ENCODE measurements at regions not wholly inside any gene's neighbourhood (a gene's known extent, or its start where the extent isn't known, plus 50 kb on each side); places are given as distances from the start of the nearest gene placed in this dataset.

GRCh38 chr6:12653486-12653885, 63.1 kb upstream of the PHACTR1 start:
- Histone ChIP-seq H3K4me2 (ENCODE audit: low read length) (no peak overlapping the region), H3K27ac (ENCODE audit: low read length) (no peak overlapping the region), H3K4me3 (ENCODE audit: low read length) (no peak overlapping the region), H3K79me2 (ENCODE audit: low read length) (no peaks in the 10 kb centered on the region), H3K9ac (ENCODE audit: low read length) (no peak overlapping the region), H2AFZ (ENCODE audit: low read depth, low read length) (no peak overlapping the region), H3K4me1 (ENCODE audit: low read length) (no peaks in the 10 kb centered on the region), H4K20me1 (ENCODE audit: insufficient read depth, low read length) (no peaks in the 10 kb centered on the region), H3K27me3 (ENCODE audit: low read depth, low read length) (no peaks in the 10 kb centered on the region; the same call in 1 of the 2 replicates), H3K9me3 (ENCODE audit: insufficient read depth, low read length) (no peaks in the 10 kb centered on the region), H3K36me3 (replicated peaks; ENCODE audit: low read depth, low read length) (no peaks in the 10 kb centered on the region)
- TF ChIP-seq CTCF (IDR thresholded peaks at IDR 0.05; ENCODE audit: low read depth, low read length), result no peak
- no peak for TF ChIP-seq EZH2phosphoT487 (IDR thresholded peaks at IDR 0.05; ENCODE audit: low read depth)

GRCh38 chr6:12654107-12654506, 62.5 kb upstream of the PHACTR1 start:
- no peaks in the 10 kb centered on the region; the same call in 1 of the 2 replicates for H3K27me3 ChIP-seq (ENCODE audit: low read depth, low read length)
- no peaks in the 10 kb centered on the region for H3K36me3 ChIP-seq (replicated peaks; ENCODE audit: low read depth, low read length)
- no peak overlapping the region for H2AFZ ChIP-seq (ENCODE audit: low read depth, low read length)
- H3K4me3 ChIP-seq (ENCODE audit: low read length), result no peak overlapping the region
- H3K9me3 ChIP-seq (ENCODE audit: insufficient read depth, low read length), result no peaks in the 10 kb centered on the region
- H3K9ac ChIP-seq (ENCODE audit: low read length), result no peak overlapping the region
- TF ChIP-seq CTCF (IDR thresholded peaks at IDR 0.05; ENCODE audit: low read depth, low read length) (no peak), EZH2phosphoT487 (IDR thresholded peaks at IDR 0.05; ENCODE audit: low read depth) (no peak)
- no peaks in the 10 kb centered on the region for H3K79me2 ChIP-seq (ENCODE audit: low read length)
- no peak overlapping the region for H3K4me2 ChIP-seq (ENCODE audit: low read length)
- H3K4me1 ChIP-seq (ENCODE audit: low read length), result no peaks in the 10 kb centered on the region
- no peak overlapping the region for H3K27ac ChIP-seq (ENCODE audit: low read length)
- H4K20me1 ChIP-seq (ENCODE audit: insufficient read depth, low read length), result no peaks in the 10 kb centered on the region

GRCh38 chr6:12654514-12654913, 62.1 kb upstream of the PHACTR1 start:
- Histone ChIP-seq H2AFZ (ENCODE audit: low read depth, low read length) (no peak overlapping the region), H3K27me3 (ENCODE audit: low read depth, low read length) (no peaks in the 10 kb centered on the region; the same call in 1 of the 2 replicates), H3K4me3 (ENCODE audit: low read length) (no peak overlapping the region)

GRCh38 chr6:12656906-12657305, 59.7 kb upstream of the PHACTR1 start:
- no peaks in the 10 kb centered on the region for H3K79me2 ChIP-seq (ENCODE audit: low read length)
- H2AFZ ChIP-seq (ENCODE audit: low read depth, low read length), result no peak overlapping the region
- H3K4me2 ChIP-seq (ENCODE audit: low read length), result no peak overlapping the region
- TF ChIP-seq CTCF (IDR thresholded peaks at IDR 0.05; ENCODE audit: low read depth, low read length) (no peak), EZH2phosphoT487 (IDR thresholded peaks at IDR 0.05; ENCODE audit: low read depth) (no peak)
- no peaks in the 10 kb centered on the region for H3K9me3 ChIP-seq (ENCODE audit: insufficient read depth, low read length)
- H3K4me1 ChIP-seq (ENCODE audit: low read length), result no peaks in the 10 kb centered on the region
- no peak overlapping the region for H3K27ac ChIP-seq (ENCODE audit: low read length)
- H3K36me3 ChIP-seq (replicated peaks; ENCODE audit: low read depth, low read length), result no peaks in the 10 kb centered on the region
- H3K9ac ChIP-seq (ENCODE audit: low read length), result no peak overlapping the region
- no peak overlapping the region for H3K4me3 ChIP-seq (ENCODE audit: low read length)
- no peaks in the 10 kb centered on the region for H3K27me3 ChIP-seq (ENCODE audit: low read depth, low read length)
- H4K20me1 ChIP-seq (ENCODE audit: insufficient read depth, low read length), result no peaks in the 10 kb centered on the region

More at GRCh38 chr6:12654514-12654913, 62.1 kb upstream of the PHACTR1 start:
- Histone ChIP-seq H4K20me1 (ENCODE audit: insufficient read depth, low read length) (no peaks in the 10 kb centered on the region), H3K9ac (ENCODE audit: low read length) (no peak overlapping the region), H3K36me3 (replicated peaks; ENCODE audit: low read depth, low read length) (no peaks in the 10 kb centered on the region), H3K79me2 (ENCODE audit: low read length) (no peaks in the 10 kb centered on the region), H3K4me1 (ENCODE audit: low read length) (no peaks in the 10 kb centered on the region), H3K27ac (ENCODE audit: low read length) (no peak overlapping the region), H3K9me3 (ENCODE audit: insufficient read depth, low read length) (no peaks in the 10 kb centered on the region), H3K4me2 (ENCODE audit: low read length) (no peak overlapping the region)
- no peak for TF ChIP-seq CTCF (IDR thresholded peaks at IDR 0.05; ENCODE audit: low read depth, low read length)
- no peak for TF ChIP-seq EZH2phosphoT487 (IDR thresholded peaks at IDR 0.05; ENCODE audit: low read depth)
